ENCODE measurements at regions not wholly inside any gene's neighbourhood (a gene's known extent, or its start where the extent isn't known, plus 50 kb on each side); places are given as distances from the start of the nearest gene placed in this dataset.

- Histone ChIP-seq H3K79me2 (ENCODE audit: insufficient read depth, low read depth) (no peaks in the 10 kb centered on the region), H3K4me3 (IDR thresholded peaks at IDR 0.05; ENCODE audit: insufficient read depth, low read depth, low read length) (no peak overlapping the region), H3K36me3 (ENCODE audit: insufficient read depth) (no peaks in the 10 kb centered on the region), H3K4me1 (ENCODE audit: low read depth, poor library complexity, severe bottlenecking) (no peaks in the 10 kb centered on the region), H3K27ac (no peak overlapping the region), H3K4me2 (no peak overlapping the region), H3K27me3 (ENCODE audit: insufficient read depth, low read depth) (no peaks in the 10 kb centered on the region), H2AFZ (ENCODE audit: low read depth) (no peak overlapping the region), H3K9ac (no peak overlapping the region), H4K20me1 (ENCODE audit: insufficient read depth) (no peaks in the 10 kb centered on the region)
- no peak for TF ChIP-seq CTCF (conservative IDR thresholded peaks at IDR 0.05; ENCODE audit: low read depth, low read length)
These were observed 88.0 kb downstream of the XCL2 start for GRCh38 chr1:168455764-168456163.

GRCh38 chr1:168454211-168454815 is 89.5 kb downstream of the XCL2 start:
- no peak for TF ChIP-seq CTCF (conservative IDR thresholded peaks at IDR 0.05; ENCODE audit: low read depth, low read length)
- no peak overlapping the region for H3K27ac ChIP-seq
- H3K9ac ChIP-seq = no peak overlapping the region
- H3K4me3 ChIP-seq (IDR thresholded peaks at IDR 0.05; ENCODE audit: insufficient read depth, low read depth, low read length) = no peak overlapping the region
- no peaks in the 10 kb centered on the region for H3K79me2 ChIP-seq (ENCODE audit: insufficient read depth, low read depth)
- H3K4me1 ChIP-seq (ENCODE audit: low read depth, poor library complexity, severe bottlenecking) = no peaks in the 10 kb centered on the region
- H3K27me3 ChIP-seq (ENCODE audit: insufficient read depth, low read depth) = no peaks in the 10 kb centered on the region
- no peaks in the 10 kb centered on the region for H3K36me3 ChIP-seq (ENCODE audit: insufficient read depth)
- no peak overlapping the region for H2AFZ ChIP-seq (ENCODE audit: low read depth)
- no peaks in the 10 kb centered on the region for H4K20me1 ChIP-seq (ENCODE audit: insufficient read depth)
- no peak overlapping the region for H3K4me2 ChIP-seq

GRCh38 chr1:168453056-168453455 is 90.7 kb downstream of the XCL2 start:
- H3K79me2 ChIP-seq (ENCODE audit: insufficient read depth, low read depth) = no peaks in the 10 kb centered on the region
- no peak overlapping the region for H3K4me2 ChIP-seq
- TF ChIP-seq CTCF (conservative IDR thresholded peaks at IDR 0.05; ENCODE audit: low read depth, low read length) = no peak
- H2AFZ ChIP-seq (ENCODE audit: low read depth) = no peak overlapping the region
- H3K27ac ChIP-seq = no peak overlapping the region
- H4K20me1 ChIP-seq (ENCODE audit: insufficient read depth) = no peaks in the 10 kb centered on the region
- H3K27me3 ChIP-seq (ENCODE audit: insufficient read depth, low read depth) = no peaks in the 10 kb centered on the region
- no peaks in the 10 kb centered on the region for H3K4me1 ChIP-seq (ENCODE audit: low read depth, poor library complexity, severe bottlenecking)
- H3K9ac ChIP-seq = no peak overlapping the region
- H3K36me3 ChIP-seq (ENCODE audit: insufficient read depth) = no peaks in the 10 kb centered on the region
- H3K4me3 ChIP-seq (IDR thresholded peaks at IDR 0.05; ENCODE audit: insufficient read depth, low read depth, low read length) = no peak overlapping the region

- Histone ChIP-seq H3K4me3 (IDR thresholded peaks at IDR 0.05; ENCODE audit: insufficient read depth, low read depth, low read length) (no peak overlapping the region), H3K4me1 (ENCODE audit: low read depth, poor library complexity, severe bottlenecking) (no peaks in the 10 kb centered on the region), H3K4me2 (no peak overlapping the region), H3K27me3 (ENCODE audit: insufficient read depth, low read depth) (no peaks in the 10 kb centered on the region), H3K27ac (no peak overlapping the region), H3K79me2 (ENCODE audit: insufficient read depth, low read depth) (no peaks in the 10 kb centered on the region), H2AFZ (ENCODE audit: low read depth) (no peak overlapping the region), H3K9ac (no peak overlapping the region), H4K20me1 (ENCODE audit: insufficient read depth) (no peaks in the 10 kb centered on the region), H3K36me3 (ENCODE audit: insufficient read depth) (no peaks in the 10 kb centered on the region)
- TF ChIP-seq CTCF (conservative IDR thresholded peaks at IDR 0.05; ENCODE audit: low read depth, low read length) = peak; percentile 60
These were observed 91.5 kb downstream of the XCL2 start for GRCh38 chr1:168452329-168452728.
